GM23338 (cell line): ENCODE measurements at regions not wholly inside any gene's neighbourhood (a gene's known extent, or its start where the extent isn't known, plus 50 kb on each side); places are given as distances from the start of the nearest gene placed in this dataset.

ENCODE experiments used
- ATAC-seq: fragments of 200-7000 bp; cut with Tn5 transposase; 3 replicates; pipeline ENCODE4 v1.9.1; 2020
- DNase-seq: peaks from one replicate; pipeline ENCODE4 v3.0.0-alpha.2; 2015; ENCODE audit warnings: low spot score
- H2AFZ ChIP-seq: fragments of 200-600 bp; sonication (generic); 2 replicates; pipeline ENCODE4 v1.8.0; 2016; ENCODE audit warnings: antibody characterized with exemption, mild to moderate bottlenecking, moderate library complexity
- H3F3A ChIP-seq: fragments of 200-600 bp; sonication (generic); replicated peaks from 2 replicates; pipeline ENCODE4 v1.8.0; 2017; ENCODE audit warnings: antibody characterized with exemption, mixed run types, low read depth
- H3K27ac ChIP-seq: fragments of 200-600 bp; sonication (generic); 2 replicates; pipeline ENCODE4 v1.6.1; 2016; ENCODE audit warnings: low read depth
- H3K27me3 ChIP-seq: fragments of 200-600 bp; sonication (generic); 2 replicates; pipeline ENCODE4 v1.8.0; 2016; ENCODE audit warnings: mild to moderate bottlenecking, mixed run types, moderate library complexity; ENCODE audit not compliant: insufficient read depth
- H3K36me3 ChIP-seq: fragments of 200-600 bp; sonication (generic); 2 replicates; pipeline ENCODE4 v1.8.0; 2016; ENCODE audit warnings: mild to moderate bottlenecking; ENCODE audit not compliant: insufficient read depth
- H3K4me1 ChIP-seq: fragments of 200-600 bp; sonication (generic); 2 replicates; pipeline ENCODE4 v1.8.0; 2016; ENCODE audit warnings: mild to moderate bottlenecking, moderate library complexity; ENCODE audit not compliant: insufficient read depth
- H3K4me2 ChIP-seq: fragments of 200-600 bp; sonication (generic); 2 replicates; pipeline ENCODE4 v1.7.1; 2017; ENCODE audit warnings: mixed run types
- H3K4me3 ChIP-seq: fragments of 200-600 bp; sonication (generic); 2 replicates; pipeline ENCODE4 v1.6.1; 2016; ENCODE audit warnings: mixed run types
- H3K79me2 ChIP-seq: fragments of 200-600 bp; sonication (generic); replicated peaks from 2 replicates; pipeline ENCODE4 v1.8.0; 2017; ENCODE audit warnings: mild to moderate bottlenecking; ENCODE audit not compliant: insufficient read depth
- H3K9me2 ChIP-seq: fragments of 200-600 bp; sonication (generic); 2 replicates; pipeline ENCODE4 v1.8.0; 2017; ENCODE audit not compliant: insufficient read depth
- H4K20me1 ChIP-seq: fragments of 200-600 bp; sonication (generic); replicated peaks from 2 replicates; pipeline ENCODE4 v1.8.0; 2017; ENCODE audit warnings: mild to moderate bottlenecking; ENCODE audit not compliant: insufficient read depth
- H3K27ac Mint-ChIP-seq: 2 replicates; pipeline ENCODE4 v1.8.0; 2020; ENCODE audit warnings: inconsistent platforms, mild to moderate bottlenecking, moderate library complexity, mixed read lengths
- H3K27me3 Mint-ChIP-seq: 3 replicates; pipeline ENCODE4 v1.8.0; 2022; ENCODE audit warnings: low read depth, mild to moderate bottlenecking, moderate library complexity, mixed read lengths, inconsistent platforms; ENCODE audit not compliant: insufficient read depth, poor library complexity
- H3K36me3 Mint-ChIP-seq: 3 replicates; pipeline ENCODE4 v1.8.0; 2021; ENCODE audit warnings: low read depth, mild to moderate bottlenecking, inconsistent platforms, moderate library complexity, mixed read lengths
- H3K4me1 Mint-ChIP-seq: 3 replicates; pipeline ENCODE4 v1.8.0; 2020; ENCODE audit warnings: mild to moderate bottlenecking, inconsistent platforms, mixed read lengths
- H3K4me3 Mint-ChIP-seq: 3 replicates; pipeline ENCODE4 v1.8.0; 2021; ENCODE audit warnings: moderate library complexity, mild to moderate bottlenecking, inconsistent platforms, mixed read lengths
- H3K9me3 Mint-ChIP-seq: 3 replicates; pipeline ENCODE4 v1.8.0; 2020; ENCODE audit warnings: moderate library complexity, mild to moderate bottlenecking, inconsistent platforms, mixed read lengths
- CREB1 ChIP-seq: fragments of 250-450 bp; sonication (Bioruptor Pico); IDR thresholded peaks from 2 replicates; pipeline ENCODE4 v1.5.0; 2020; ENCODE audit warnings: low read depth, mild to moderate bottlenecking, moderate library complexity
- EZH2 ChIP-seq: fragments of 200-600 bp; sonication (generic); IDR thresholded peaks from one replicate; pipeline ENCODE4 v1.8.0; 2017; ENCODE audit warnings: antibody characterized with exemption, mild to moderate bottlenecking, low read depth; ENCODE audit not compliant: unreplicated experiment
- EZH2phosphoT487 ChIP-seq: fragments of 200-600 bp; sonication (generic); IDR thresholded peaks from one replicate; pipeline ENCODE4 v1.8.1; 2018; ENCODE audit warnings: antibody characterized with exemption; ENCODE audit not compliant: unreplicated experiment
- JUNB ChIP-seq: IDR thresholded peaks from one replicate; pipeline ENCODE4 v1.6.1; 2016; ENCODE audit warnings: antibody characterized with exemption; ENCODE audit not compliant: unreplicated experiment
- NANOG ChIP-seq: IDR thresholded peaks from 2 replicates; pipeline ENCODE4 v1.6.1; 2016; ENCODE audit warnings: antibody characterized with exemption, borderline replicate concordance
- POLR2AphosphoS5 ChIP-seq: IDR thresholded peaks from 2 replicates; pipeline ENCODE4 v1.6.1; 2016; ENCODE audit warnings: antibody characterized with exemption, low read depth
- ZNF114 ChIP-seq: fragments of 250-450 bp; sonication (Bioruptor Pico); IDR thresholded peaks from 2 replicates; pipeline ENCODE4 v1.5.0; 2020; ENCODE audit warnings: mild to moderate bottlenecking, moderate library complexity
- ZNF331 ChIP-seq: fragments of 250-450 bp; sonication (Bioruptor Pico); IDR thresholded peaks from 2 replicates; pipeline ENCODE4 v1.5.0; 2020; ENCODE audit warnings: low read depth, mild to moderate bottlenecking, moderate library complexity
- TF ChIP-seq, protein P1 (sequence below): IDR thresholded peaks from 2 replicates; pipeline ENCODE4 v1.6.1; 2016; ENCODE audit warnings: antibody characterized with exemption
- TF ChIP-seq, protein P2 (sequence below): fragments of 250-450 bp; sonication (Bioruptor Pico); IDR thresholded peaks from 2 replicates; pipeline ENCODE4 v1.5.0; 2020; ENCODE audit warnings: mild to moderate bottlenecking, moderate library complexity
- TF ChIP-seq, protein P3 (sequence below), 2 experiments: fragments of 200-600 bp in 1 of 2; sonication (generic) in 1 of 2; conservative IDR thresholded peaks; 2 replicates each; pipeline versions ENCODE4 v1.5.1 to v1.6.1; 2016 to 2017; ENCODE audit warnings: antibody characterized with exemption in 2 of 2, low read depth in 2 of 2, mild to moderate bottlenecking in 2 of 2, moderate library complexity in 1 of 2
- TF ChIP-seq, protein P4 (sequence below): IDR thresholded peaks from one replicate; pipeline ENCODE4 v1.6.1; 2018; ENCODE audit warnings: antibody characterized with exemption; ENCODE audit not compliant: unreplicated experiment

GRCh38 chr5:148937239-148937638 lies 110.8 kb downstream of the ADRB2 start:
- DNase-seq, result no peak
- Histone ChIP-seq H3K79me2 (no peaks in the 10 kb centered on the region), H3K9me2 (no peaks in the 10 kb centered on the region), H3K27me3 (no peaks in the 10 kb centered on the region), H3K27ac (no peak overlapping the region), H3K36me3 (no peaks in the 10 kb centered on the region), H3F3A (no peaks in the 10 kb centered on the region), H3K4me3 (no peak overlapping the region), H4K20me1 (no peaks in the 10 kb centered on the region), H3K4me1 (no peaks in the 10 kb centered on the region), H3K4me2 (no peak overlapping the region), H2AFZ (no peak overlapping the region)
- H3K36me3 Mint-ChIP-seq, result no peaks in the 10 kb centered on the region
- TF ChIP-seq EZH2phosphoT487 (no peak), ZNF331 (no peak), POLR2AphosphoS5 (no peak), JUNB (no peak), EZH2 (no peak), ZNF114 (no peak), NANOG (no peak), CREB1 (CRISPR knock-in tag) (no peak)
- TF ChIP-seq, protein P1, sequence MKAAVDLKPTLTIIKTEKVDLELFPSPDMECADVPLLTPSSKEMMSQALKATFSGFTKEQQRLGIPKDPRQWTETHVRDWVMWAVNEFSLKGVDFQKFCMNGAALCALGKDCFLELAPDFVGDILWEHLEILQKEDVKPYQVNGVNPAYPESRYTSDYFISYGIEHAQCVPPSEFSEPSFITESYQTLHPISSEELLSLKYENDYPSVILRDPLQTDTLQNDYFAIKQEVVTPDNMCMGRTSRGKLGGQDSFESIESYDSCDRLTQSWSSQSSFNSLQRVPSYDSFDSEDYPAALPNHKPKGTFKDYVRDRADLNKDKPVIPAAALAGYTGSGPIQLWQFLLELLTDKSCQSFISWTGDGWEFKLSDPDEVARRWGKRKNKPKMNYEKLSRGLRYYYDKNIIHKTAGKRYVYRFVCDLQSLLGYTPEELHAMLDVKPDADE, result no peak
- TF ChIP-seq, protein P2, sequence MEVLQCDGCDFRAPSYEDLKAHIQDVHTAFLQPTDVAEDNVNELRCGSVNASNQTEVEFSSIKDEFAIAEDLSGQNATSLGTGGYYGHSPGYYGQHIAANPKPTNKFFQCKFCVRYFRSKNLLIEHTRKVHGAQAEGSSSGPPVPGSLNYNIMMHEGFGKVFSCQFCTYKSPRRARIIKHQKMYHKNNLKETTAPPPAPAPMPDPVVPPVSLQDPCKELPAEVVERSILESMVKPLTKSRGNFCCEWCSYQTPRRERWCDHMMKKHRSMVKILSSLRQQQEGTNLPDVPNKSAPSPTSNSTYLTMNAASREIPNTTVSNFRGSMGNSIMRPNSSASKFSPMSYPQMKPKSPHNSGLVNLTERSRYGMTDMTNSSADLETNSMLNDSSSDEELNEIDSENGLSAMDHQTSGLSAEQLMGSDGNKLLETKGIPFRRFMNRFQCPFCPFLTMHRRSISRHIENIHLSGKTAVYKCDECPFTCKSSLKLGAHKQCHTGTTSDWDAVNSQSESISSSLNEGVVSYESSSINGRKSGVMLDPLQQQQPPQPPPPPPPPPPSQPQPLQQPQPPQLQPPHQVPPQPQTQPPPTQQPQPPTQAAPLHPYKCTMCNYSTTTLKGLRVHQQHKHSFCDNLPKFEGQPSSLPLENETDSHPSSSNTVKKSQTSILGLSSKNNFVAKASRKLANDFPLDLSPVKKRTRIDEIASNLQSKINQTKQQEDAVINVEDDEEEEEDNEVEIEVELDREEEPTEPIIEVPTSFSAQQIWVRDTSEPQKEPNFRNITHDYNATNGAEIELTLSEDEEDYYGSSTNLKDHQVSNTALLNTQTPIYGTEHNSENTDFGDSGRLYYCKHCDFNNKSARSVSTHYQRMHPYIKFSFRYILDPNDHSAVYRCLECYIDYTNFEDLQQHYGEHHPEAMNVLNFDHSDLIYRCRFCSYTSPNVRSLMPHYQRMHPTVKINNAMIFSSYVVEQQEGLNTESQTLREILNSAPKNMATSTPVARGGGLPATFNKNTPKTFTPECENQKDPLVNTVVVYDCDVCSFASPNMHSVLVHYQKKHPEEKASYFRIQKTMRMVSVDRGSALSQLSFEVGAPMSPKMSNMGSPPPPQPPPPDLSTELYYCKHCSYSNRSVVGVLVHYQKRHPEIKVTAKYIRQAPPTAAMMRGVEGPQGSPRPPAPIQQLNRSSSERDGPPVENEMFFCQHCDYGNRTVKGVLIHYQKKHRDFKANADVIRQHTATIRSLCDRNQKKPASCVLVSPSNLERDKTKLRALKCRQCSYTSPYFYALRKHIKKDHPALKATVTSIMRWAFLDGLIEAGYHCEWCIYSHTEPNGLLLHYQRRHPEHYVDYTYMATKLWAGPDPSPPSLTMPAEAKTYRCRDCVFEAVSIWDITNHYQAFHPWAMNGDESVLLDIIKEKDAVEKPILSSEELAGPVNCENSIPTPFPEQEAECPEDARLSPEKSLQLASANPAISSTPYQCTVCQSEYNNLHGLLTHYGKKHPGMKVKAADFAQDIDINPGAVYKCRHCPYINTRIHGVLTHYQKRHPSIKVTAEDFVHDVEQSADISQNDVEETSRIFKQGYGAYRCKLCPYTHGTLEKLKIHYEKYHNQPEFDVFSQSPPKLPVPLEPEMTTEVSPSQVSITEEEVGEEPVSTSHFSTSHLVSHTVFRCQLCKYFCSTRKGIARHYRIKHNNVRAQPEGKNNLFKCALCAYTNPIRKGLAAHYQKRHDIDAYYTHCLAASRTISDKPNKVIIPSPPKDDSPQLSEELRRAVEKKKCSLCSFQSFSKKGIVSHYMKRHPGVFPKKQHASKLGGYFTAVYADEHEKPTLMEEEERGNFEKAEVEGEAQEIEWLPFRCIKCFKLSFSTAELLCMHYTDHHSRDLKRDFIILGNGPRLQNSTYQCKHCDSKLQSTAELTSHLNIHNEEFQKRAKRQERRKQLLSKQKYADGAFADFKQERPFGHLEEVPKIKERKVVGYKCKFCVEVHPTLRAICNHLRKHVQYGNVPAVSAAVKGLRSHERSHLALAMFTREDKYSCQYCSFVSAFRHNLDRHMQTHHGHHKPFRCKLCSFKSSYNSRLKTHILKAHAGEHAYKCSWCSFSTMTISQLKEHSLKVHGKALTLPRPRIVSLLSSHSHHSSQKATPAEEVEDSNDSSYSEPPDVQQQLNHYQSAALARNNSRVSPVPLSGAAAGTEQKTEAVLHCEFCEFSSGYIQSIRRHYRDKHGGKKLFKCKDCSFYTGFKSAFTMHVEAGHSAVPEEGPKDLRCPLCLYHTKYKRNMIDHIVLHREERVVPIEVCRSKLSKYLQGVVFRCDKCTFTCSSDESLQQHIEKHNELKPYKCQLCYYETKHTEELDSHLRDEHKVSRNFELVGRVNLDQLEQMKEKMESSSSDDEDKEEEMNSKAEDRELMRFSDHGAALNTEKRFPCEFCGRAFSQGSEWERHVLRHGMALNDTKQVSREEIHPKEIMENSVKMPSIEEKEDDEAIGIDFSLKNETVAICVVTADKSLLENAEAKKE (CRISPR knock-in tag), result no peak
- TF ChIP-seq, protein P3, sequence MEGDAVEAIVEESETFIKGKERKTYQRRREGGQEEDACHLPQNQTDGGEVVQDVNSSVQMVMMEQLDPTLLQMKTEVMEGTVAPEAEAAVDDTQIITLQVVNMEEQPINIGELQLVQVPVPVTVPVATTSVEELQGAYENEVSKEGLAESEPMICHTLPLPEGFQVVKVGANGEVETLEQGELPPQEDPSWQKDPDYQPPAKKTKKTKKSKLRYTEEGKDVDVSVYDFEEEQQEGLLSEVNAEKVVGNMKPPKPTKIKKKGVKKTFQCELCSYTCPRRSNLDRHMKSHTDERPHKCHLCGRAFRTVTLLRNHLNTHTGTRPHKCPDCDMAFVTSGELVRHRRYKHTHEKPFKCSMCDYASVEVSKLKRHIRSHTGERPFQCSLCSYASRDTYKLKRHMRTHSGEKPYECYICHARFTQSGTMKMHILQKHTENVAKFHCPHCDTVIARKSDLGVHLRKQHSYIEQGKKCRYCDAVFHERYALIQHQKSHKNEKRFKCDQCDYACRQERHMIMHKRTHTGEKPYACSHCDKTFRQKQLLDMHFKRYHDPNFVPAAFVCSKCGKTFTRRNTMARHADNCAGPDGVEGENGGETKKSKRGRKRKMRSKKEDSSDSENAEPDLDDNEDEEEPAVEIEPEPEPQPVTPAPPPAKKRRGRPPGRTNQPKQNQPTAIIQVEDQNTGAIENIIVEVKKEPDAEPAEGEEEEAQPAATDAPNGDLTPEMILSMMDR (conservative IDR thresholded peaks at IDR 0.05; ENCODE audit: low read depth in 2 of 2), result no peak
- TF ChIP-seq, protein P4, sequence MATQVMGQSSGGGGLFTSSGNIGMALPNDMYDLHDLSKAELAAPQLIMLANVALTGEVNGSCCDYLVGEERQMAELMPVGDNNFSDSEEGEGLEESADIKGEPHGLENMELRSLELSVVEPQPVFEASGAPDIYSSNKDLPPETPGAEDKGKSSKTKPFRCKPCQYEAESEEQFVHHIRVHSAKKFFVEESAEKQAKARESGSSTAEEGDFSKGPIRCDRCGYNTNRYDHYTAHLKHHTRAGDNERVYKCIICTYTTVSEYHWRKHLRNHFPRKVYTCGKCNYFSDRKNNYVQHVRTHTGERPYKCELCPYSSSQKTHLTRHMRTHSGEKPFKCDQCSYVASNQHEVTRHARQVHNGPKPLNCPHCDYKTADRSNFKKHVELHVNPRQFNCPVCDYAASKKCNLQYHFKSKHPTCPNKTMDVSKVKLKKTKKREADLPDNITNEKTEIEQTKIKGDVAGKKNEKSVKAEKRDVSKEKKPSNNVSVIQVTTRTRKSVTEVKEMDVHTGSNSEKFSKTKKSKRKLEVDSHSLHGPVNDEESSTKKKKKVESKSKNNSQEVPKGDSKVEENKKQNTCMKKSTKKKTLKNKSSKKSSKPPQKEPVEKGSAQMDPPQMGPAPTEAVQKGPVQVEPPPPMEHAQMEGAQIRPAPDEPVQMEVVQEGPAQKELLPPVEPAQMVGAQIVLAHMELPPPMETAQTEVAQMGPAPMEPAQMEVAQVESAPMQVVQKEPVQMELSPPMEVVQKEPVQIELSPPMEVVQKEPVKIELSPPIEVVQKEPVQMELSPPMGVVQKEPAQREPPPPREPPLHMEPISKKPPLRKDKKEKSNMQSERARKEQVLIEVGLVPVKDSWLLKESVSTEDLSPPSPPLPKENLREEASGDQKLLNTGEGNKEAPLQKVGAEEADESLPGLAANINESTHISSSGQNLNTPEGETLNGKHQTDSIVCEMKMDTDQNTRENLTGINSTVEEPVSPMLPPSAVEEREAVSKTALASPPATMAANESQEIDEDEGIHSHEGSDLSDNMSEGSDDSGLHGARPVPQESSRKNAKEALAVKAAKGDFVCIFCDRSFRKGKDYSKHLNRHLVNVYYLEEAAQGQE, result no peak
- H3K4me3 Mint-ChIP-seq, result no peak overlapping the region
- no peak overlapping the region for H3K27ac Mint-ChIP-seq
- peaks cover 13% of the 10 kb centered on the region; the same call in 2 of the 3 replicates for H3K4me1 Mint-ChIP-seq
- ATAC-seq, result no peak
- H3K27me3 Mint-ChIP-seq, result no peaks in the 10 kb centered on the region
- peaks cover 5% of the 10 kb centered on the region for H3K9me3 Mint-ChIP-seq
